ENCODE measurements at regions not wholly inside any gene's neighbourhood (a gene's known extent, or its start where the extent isn't known, plus 50 kb on each side); places are given as distances from the start of the nearest gene placed in this dataset.

DNA sequence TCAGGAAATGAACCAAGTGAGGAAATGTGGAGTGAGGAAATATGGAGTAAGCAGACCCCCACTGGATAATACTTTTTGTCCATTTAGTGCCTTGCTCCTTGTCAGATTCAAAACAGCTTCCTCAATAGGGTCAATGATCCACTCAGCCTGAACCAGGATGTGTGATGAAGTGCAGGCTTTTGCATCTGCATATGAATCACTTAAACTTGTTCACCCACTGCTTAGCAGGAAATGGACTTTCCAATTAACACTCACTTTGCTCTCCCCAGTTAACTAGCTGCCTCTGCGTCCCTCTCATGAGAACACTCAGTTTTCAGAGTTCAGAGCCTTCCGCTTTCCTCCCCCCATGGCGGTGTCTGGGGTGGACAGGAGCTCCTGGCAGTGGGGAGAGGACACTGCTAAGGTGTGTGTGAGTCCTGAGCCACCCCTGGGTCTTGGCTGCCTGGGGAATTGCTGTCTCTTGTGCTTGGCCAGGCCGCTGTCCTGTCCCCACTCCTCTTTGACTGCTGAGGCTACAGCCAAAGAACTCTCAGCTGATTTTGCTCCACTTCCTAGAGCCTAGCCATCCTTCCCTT lies 621.8 kb downstream of the CDH26 start:
- DNase-seq (ENCODE audit: extremely low spot score, unreplicated experiment): no peak
- Mint-ChIP-seq H3K9me3 (ENCODE audit: unreplicated experiment) (peaks cover 5% of the 10 kb centered on the region), H3K4me1 (ENCODE audit: unreplicated experiment) (no peaks in the 10 kb centered on the region), H3K36me3 (ENCODE audit: unreplicated experiment) (no peaks in the 10 kb centered on the region), H3K27ac (ENCODE audit: unreplicated experiment) (no peak overlapping the region), H3K4me3 (ENCODE audit: unreplicated experiment) (no peak overlapping the region), H3K27me3 (ENCODE audit: unreplicated experiment) (no peaks in the 10 kb centered on the region)
- no peak for TF ChIP-seq CTCF (IDR thresholded peaks at IDR 0.05)

- DNase-seq (ENCODE audit: extremely low spot score, unreplicated experiment): no peak
- Mint-ChIP-seq H3K4me3 (ENCODE audit: unreplicated experiment) (no peak overlapping the region), H3K27me3 (ENCODE audit: unreplicated experiment) (no peaks in the 10 kb centered on the region), H3K36me3 (ENCODE audit: unreplicated experiment) (no peaks in the 10 kb centered on the region), H3K4me1 (ENCODE audit: unreplicated experiment) (no peaks in the 10 kb centered on the region), H3K9me3 (ENCODE audit: unreplicated experiment) (peaks cover 7% of the 10 kb centered on the region), H3K27ac (ENCODE audit: unreplicated experiment) (no peak overlapping the region)
- no peak for TF ChIP-seq CTCF (IDR thresholded peaks at IDR 0.05)
Measured at GRCh38 chr20:60581606-60582115, 623.4 kb downstream of the CDH26 start.

DNA sequence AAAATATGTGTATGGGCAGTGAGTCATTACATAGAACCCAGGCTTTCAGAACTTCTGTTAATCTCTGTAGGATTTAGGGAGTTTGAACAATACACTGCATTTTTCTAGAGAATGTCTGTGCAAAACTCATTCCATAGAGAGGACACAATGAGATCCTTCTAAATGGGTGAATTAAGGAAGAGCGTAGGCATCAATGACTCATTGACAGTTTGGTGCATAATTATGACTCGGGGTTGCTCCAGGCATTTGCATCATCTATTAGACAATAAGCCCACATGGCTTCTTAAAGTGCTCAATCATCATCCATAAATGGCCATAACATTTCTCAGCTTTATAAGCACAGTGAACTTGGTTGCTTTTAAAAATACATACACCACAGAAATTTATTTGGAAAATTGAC lies 625.5 kb downstream of the CDH26 start:
- no peaks in the 10 kb centered on the region for H3K36me3 Mint-ChIP-seq (ENCODE audit: unreplicated experiment)
- no peaks in the 10 kb centered on the region for H3K4me1 Mint-ChIP-seq (ENCODE audit: unreplicated experiment)
- no peak for TF ChIP-seq CTCF (IDR thresholded peaks at IDR 0.05)
- no peak for DNase-seq (ENCODE audit: extremely low spot score, unreplicated experiment)
- no peak overlapping the region for H3K27ac Mint-ChIP-seq (ENCODE audit: unreplicated experiment)
- no peaks in the 10 kb centered on the region for H3K27me3 Mint-ChIP-seq (ENCODE audit: unreplicated experiment)
- H3K9me3 Mint-ChIP-seq (ENCODE audit: unreplicated experiment): peaks cover 6% of the 10 kb centered on the region
- no peak overlapping the region for H3K4me3 Mint-ChIP-seq (ENCODE audit: unreplicated experiment)

GRCh38 chr20:60584221-60584620 lies 626.0 kb downstream of the CDH26 start:
- no peak for DNase-seq (ENCODE audit: extremely low spot score, unreplicated experiment)
- no peak for TF ChIP-seq CTCF (IDR thresholded peaks at IDR 0.05)
- Mint-ChIP-seq H3K9me3 (ENCODE audit: unreplicated experiment) (peaks cover 3% of the 10 kb centered on the region), H3K36me3 (ENCODE audit: unreplicated experiment) (no peaks in the 10 kb centered on the region), H3K27me3 (ENCODE audit: unreplicated experiment) (no peaks in the 10 kb centered on the region), H3K4me1 (ENCODE audit: unreplicated experiment) (no peaks in the 10 kb centered on the region), H3K4me3 (ENCODE audit: unreplicated experiment) (no peak overlapping the region), H3K27ac (ENCODE audit: unreplicated experiment) (no peak overlapping the region)

DNA sequence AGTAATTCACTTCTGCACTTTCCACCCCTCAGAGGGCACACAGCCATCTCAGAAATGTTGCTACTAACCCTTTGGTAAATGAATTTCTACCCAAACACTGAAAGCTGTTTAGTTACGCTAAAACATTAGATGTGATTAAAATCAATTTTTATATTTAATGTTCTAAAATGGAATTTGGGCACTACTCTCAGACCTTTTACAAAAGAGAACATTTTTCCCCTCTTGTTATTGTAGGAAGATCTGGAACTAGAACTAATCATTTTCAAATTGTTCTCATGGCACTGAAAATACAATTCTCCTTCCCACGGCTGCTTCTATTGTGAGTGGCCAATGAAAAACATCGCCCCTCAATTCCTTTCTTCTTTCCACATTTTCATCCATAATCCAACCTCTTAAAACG lies 627.4 kb downstream of the CDH26 start:
- no peak for DNase-seq (ENCODE audit: extremely low spot score, unreplicated experiment)
- Mint-ChIP-seq H3K36me3 (ENCODE audit: unreplicated experiment) (no peaks in the 10 kb centered on the region), H3K4me1 (ENCODE audit: unreplicated experiment) (no peaks in the 10 kb centered on the region), H3K27me3 (ENCODE audit: unreplicated experiment) (no peaks in the 10 kb centered on the region), H3K9me3 (ENCODE audit: unreplicated experiment) (peaks cover 3% of the 10 kb centered on the region), H3K4me3 (ENCODE audit: unreplicated experiment) (no peak overlapping the region), H3K27ac (ENCODE audit: unreplicated experiment) (no peak overlapping the region)
- no peak for TF ChIP-seq CTCF (IDR thresholded peaks at IDR 0.05)
